Stimulated activated CD8-positive, alpha-beta memory T cell treated with anti-CD3 and anti-CD28 coated beads, Interleukin-12 subunit alpha, Interleukin-12 subunit beta, amount 100 ng/mL, for 24 hours (primary cell): ENCODE measurements at regions not wholly inside any gene's neighbourhood (a gene's known extent, or its start where the extent isn't known, plus 50 kb on each side); places are given as distances from the start of the nearest gene placed in this dataset.
"Not testable (repeated sequence)": the region's sequence is repeated elsewhere in the genome, so short reads cannot be mapped to it uniquely, and the experiment has no call there.

ENCODE experiments used
- DNase-seq: peaks from one replicate; pipeline ENCODE4 v3.0.0-alpha.2; 2020; ENCODE audit errors: extremely low read depth

DNA sequence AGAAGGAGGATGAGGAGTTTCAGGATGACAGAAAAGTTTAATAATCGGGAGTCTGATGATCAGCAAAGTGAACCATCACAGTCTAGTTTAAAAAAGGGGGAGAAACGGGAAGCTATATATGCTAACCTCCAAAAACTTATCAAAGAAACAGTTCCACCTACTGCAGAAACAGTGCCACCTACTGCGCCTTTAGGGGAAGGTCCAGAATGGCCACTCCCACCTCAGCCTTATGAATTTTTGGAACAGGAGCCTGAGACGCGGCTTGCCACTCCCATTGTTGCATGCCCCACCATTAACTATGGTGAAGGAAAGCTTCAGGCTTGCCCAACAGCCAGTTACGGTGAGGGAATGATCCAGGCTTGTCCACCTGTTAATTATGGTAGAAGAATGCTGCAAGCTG lies 929.0 kb downstream of the SLITRK6 start:
- no peak for DNase-seq

GRCh38 chr13:84867246-84867645 lies 932.0 kb downstream of the SLITRK6 start:
- DNase-seq = no peak

- no peak for DNase-seq
Observed at GRCh38 chr13:84865783-84866221, 933.4 kb downstream of the SLITRK6 start.

GRCh38 chr13:84864341-84864740 lies 934.9 kb downstream of the SLITRK6 start:
- DNase-seq = no peak

GRCh38 chr13:84847107-84847506 lies 952.1 kb downstream of the SLITRK6 start:
- DNase-seq = no peak

GRCh38 chr13:84845907-84846619 lies 953.2 kb downstream of the SLITRK6 start:
- DNase-seq = no peak

GRCh38 chr13:84844473-84844872 lies 954.7 kb downstream of the SLITRK6 start:
- no peak for DNase-seq

GRCh38 chr13:84843368-84843767 lies 955.9 kb downstream of the SLITRK6 start:
- no peak for DNase-seq

DNA sequence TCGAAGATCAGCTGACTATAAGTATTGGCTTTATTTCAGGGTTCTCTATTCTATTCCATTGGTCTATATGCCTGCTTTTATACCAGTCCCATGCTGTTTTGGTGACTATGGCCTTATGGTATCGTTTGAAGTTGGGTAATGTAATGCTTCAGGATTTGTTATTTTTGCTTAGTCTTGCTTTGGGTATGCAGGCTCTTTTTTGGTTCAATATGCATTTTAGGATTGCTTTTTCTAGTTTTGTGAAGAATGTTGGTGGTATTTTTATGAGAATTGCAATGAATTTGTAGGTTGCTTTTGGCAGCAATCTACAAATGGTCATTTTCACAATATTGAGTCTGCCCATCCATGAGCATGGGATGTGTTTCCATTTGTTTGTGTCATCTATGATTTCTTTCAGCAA lies 951.9 kb upstream of the SLITRK1 start:
- DNase-seq = no peak

DNA sequence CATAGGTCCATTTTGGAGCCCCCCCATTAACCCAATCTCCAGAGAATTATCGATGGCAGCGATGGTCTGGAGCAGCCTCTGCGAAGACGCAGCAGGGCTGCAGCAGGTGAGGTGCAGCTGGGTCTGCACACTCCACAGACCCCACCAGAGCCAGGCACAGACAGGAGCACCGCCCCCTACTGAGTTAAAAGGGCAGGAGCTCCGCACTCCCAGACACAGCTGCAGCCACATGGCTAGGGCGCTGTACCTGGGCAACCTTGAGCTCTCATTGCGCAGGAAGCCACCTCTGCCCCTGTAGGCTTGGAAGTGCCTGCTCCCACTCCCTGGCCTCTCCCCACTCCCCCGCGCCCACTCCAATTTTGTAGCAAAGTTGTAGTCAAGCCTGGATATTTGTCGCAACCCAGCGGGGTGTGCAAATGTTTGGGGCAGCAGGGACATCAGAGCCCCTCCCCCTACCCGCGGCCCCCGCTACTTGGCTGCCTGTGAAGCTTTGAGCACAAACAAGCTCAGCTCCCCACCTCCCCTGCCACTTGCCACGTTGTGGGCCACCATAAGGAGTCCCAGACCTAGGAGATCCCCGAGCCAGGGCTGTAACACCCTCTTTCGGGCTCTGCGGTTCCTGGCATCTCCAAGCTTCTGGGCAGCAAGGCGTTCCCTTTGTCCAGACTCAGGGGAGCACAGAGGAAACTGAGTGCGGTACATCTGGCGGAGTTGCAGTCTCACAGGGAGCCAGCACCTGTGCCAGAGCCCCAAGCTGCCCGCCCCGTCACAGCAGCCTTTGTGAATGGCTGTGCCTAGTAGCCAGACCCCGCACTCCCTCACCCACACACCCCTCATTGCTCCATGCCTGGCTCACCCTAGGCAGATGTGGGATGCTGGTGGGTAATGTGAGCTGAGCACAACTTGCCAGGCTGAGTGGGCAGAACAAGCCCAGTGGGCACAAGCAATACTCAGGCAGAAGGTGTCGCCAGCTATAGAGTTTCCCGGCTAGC lies 949.7 kb upstream of the SLITRK1 start:
- DNase-seq = no peak

- DNase-seq = no peak
Observed at GRCh38 chr13:84823528-84823927, 941.3 kb upstream of the SLITRK1 start.

DNA sequence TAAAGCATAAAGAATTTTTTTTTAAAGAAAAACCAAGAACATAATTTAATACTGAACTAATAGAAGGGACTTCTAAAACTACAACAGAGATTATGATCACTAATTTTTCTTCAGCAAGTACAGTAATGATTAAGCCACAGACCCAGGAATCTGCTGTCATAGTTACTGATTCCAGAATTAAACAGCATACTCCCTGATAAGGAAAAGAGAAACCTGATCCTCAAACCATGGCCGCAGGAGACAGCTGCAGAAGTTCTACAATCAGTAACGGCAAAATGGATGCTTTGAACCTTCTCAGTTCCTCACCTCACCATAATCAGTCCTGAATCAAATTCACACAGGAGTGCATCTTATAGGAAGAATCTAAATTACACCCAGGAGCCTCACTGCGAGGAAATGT lies 939.0 kb upstream of the SLITRK1 start:
- DNase-seq = no peak

DNA sequence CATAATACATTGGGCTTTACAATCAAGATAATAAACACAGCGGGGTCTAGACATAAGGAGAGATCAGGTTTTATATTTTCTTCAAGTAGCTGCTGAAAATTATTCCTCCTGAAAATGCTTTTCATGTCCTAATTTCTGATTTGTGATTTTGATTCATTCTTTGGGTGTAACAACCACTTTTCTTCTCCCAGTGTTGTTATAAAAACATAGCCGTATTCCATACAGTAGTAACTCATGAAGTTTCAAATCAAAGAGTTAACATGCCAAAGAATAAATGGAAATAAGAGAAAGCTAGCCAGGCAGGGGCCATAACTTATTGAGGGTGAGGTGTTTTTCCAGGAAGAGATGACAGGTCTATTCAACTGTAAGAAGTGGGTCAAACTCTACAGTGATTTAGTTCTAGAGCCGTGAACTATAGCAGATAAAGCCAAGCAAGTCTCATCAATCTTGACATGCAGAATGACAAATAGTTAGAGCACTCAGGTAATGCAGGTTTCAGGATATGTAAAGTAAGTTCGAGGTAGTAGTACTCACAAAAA lies 934.4 kb upstream of the SLITRK1 start:
- DNase-seq = no peak

GRCh38 chr13:84812789-84813188 lies 930.5 kb upstream of the SLITRK1 start:
- no peak for DNase-seq

- DNase-seq = no peak
Observed at GRCh38 chr13:84812078-84812477, 929.8 kb upstream of the SLITRK1 start.

GRCh38 chr13:84810781-84811180 lies 928.5 kb upstream of the SLITRK1 start:
- no peak for DNase-seq

DNA sequence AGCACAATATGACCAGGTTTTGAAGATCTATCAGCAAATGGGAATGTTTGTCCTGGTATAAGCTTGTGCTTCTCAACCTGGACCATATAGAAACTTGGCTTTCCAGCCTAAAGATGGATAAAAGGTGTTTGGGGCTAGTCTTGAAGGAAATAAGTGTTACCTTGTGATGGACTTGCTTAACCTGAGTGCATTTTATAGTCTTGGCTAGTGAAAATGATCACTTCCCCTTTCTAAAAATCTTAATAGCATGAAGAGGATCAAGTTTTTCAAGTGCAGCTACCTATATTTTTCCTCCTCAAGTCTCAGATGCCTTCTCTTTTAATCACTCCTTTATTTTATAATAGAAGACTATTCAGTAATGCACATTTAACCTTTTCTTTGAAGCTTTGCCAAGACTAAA lies 919.8 kb upstream of the SLITRK1 start:
- no peak for DNase-seq

DNA sequence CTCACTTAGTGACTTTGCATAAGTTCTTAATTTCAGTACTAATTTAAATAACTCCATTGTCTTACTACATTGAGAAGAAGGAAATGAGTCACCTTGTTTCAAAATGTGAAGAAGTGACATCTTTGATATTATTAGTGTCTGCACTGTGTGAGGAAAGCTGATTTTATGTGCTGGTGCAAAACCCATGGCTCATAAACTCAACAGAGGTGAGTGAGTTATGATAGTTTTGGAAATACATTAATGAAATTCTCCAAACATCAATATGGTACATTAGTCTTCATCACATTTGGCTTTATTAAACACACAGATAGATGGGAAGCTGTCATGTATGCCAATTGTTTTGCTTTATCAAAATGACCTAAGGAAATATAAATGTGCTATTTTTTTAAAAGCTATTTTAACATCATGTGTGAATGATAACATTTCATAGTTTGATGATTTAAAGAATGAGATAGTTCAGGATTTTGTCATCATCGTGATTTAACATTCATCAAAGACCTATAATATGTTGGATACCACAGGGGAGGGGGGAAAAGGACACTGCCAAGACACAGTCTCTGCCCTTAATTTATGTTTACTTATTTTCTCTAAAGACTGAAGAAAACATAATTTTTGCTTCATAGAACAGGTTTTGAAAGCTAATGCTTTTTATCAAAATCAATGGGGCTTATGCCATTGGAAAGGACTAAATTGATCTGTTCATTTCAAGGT lies 902.3 kb upstream of the SLITRK1 start:
- no peak for DNase-seq

DNA sequence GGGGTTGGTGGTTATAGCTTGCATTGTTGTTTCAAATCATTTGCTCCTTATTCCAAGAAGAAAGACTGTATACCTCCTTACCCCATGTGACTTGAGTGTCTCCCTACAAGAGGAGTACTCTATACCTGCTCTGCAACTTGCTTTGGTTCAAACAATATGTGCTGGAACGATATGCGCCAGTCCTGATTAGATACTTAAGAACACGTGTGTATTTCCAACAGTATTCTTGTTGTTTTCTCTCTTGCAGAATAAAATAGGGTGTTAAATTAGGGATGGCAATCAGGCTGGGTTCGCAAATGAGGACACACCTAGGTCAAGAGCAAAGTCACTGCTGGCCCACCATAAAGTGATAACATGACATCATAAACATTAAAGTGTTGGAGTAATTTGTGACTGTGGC lies 895.0 kb upstream of the SLITRK1 start:
- no peak for DNase-seq

DNA sequence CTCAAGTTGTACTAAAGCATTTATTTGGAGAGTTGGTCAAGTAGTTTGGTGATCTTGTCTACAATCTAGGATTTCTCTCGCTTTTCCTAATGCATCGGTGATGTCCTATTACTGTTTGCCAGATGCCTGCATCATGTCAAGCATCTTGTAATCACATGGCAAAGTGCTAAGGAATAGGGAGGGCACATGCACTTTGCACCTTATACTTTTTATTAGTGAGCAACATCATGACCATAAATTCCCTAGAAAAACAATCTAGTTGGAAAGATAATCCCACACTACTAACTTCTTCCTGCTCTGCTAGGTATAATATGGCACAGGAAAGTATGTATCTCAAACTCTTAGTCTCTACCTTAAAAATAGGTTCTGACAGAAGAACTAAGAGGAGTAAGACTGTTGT lies 894.3 kb upstream of the SLITRK1 start:
- no peak for DNase-seq

DNA sequence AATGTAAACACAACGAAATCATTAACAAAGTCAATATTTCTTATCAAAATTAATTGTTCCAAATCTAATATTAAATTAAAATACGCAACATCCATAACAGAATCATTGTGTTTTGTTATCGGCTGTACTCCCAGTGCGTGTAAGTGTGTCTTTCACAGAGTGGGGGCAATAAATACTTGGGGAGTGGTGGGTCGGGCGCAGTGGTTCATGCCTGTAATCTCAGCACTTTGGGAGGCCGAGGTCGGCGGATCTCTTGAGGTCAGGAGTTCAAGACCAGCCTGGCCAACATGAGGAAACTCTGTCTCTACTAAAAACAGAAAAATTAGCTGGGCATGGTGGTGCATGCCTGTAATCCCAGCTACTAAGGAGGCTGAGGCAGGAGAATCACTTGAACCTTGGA lies 893.6 kb upstream of the SLITRK1 start:
- DNase-seq = not testable (repeated sequence)

DNA sequence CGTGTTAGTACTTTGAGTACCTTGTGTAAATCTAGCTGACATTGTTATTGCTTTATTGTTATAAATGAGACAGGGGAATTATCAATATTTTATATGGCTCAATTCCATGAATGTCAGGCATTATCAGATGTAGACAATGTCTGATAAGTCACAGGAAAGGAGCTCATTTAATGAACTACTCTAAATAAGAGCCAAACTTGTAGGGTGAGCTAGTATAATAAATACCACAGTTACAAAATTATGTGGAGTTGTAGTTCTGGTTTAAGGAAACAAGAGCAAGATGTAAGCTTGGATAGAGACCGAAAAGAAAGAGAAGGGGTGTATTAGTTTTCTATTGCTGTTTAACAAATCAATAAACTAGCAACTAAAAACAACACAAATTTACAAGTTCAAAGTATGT lies 891.8 kb upstream of the SLITRK1 start:
- no peak for DNase-seq
